G401.6 (cell line): ENCODE measurements at regions not wholly inside any gene's neighbourhood (a gene's known extent, or its start where the extent isn't known, plus 50 kb on each side); places are given as distances from the start of the nearest gene placed in this dataset.
"Not testable (repeated sequence)": the region's sequence is repeated elsewhere in the genome, so short reads cannot be mapped to it uniquely, and the experiment has no call there.

Experiments used
- FAIRE-seq: peaks from 2 replicates; lab custom pipeline; 2012; peaks lifted over from hg19 to GRCh38; lab: Jason Lieb, UNC

DNA sequence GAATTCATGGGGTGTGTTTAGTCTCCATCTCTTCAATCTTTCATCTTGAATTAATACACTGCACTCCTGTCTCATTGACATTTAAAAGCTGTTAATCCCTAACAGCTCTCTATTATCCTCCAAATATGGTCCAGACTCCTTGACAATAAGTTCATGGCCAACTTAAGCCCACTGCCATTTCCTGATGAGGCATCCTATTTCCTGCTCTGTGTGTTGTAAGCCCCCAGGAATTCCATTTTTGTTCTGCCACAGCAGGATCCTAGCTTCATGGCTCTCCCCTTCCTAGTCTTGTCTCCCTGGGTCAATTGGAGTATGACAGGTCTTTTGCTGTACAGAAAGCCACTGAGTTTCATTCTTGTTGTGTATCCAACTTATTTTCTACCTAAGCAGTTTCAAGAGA is 218.8 kb downstream of the OTUD1 start:
- no peak for FAIRE-seq

DNA sequence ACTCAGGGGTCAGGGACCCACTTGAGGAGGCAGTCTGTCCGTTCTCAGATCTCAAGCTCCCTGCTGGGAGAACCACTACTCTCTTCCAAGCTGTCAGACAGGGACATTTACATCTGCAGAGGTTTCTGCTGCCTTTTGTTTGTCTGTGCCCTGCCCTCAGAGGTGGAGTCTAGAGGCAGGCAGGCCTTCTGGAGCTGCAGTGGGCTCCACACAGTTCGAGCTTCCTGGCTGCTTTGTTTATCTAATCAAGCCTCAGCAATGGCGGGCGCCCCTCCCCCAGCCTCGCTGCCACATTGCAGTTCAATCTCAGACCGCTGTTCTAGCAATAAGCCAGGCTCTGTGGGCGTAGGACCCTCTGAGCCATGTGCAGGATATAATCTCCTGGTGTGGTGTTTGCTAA is 233.0 kb downstream of the OTUD1 start:
- not testable (repeated sequence) for FAIRE-seq

DNA sequence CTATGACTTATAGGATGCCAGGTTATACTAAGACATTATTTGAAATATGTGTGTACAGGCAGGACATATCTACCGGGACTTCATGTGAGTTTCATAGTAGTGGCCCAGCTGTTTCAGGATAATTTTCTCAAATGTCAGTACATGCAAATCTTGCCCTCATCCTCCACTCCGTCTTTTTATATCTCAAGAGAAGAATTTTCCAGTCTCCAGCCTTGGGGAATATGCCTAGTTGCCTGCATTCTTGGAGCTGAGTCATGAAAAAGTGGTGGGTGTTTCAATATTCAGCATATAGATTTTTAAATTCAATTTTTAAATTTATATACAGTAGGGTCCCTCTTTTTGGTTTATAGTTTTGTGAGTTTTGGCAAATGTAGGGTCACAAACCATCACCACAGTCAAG is 236.7 kb downstream of the OTUD1 start:
- no peak for FAIRE-seq

DNA sequence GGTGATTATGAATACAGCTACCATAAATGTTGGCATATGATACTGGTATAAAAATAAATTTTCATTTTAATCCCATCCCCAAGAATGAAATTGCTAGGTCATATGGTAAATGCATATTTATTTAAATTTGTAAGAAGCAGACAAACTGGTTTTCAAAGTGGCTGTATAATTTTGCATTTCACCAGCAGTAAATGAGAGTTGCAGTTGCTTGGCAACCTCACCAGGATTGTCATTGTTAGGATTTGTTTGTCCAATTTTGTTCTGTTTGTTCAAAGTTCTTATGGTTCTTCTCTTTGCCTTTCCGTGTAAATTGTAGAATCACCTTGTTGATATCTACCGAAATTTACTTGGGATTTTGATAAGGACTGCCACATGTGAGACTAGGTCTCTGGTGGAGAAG is 237.4 kb downstream of the OTUD1 start:
- no peak for FAIRE-seq

DNA sequence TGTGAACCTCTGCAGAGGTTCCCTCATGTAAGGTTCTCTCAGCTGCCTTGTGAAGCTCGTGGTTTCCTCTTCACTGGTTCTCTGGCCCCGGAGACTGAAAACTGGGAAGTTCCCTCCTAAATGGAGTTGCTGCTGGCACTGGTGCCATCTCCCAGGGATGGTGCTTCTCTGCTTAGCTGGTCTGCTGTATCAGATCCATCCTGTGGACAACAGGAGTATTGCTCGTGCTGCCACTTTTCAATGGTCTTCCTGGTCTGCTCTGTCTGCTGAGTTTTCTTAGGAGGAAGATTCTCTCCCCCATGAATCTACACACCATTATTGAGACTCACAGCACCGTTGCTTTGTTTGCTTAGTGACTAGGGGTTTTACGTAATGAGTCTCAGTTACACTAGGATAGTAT is 247.8 kb downstream of the OTUD1 start:
- FAIRE-seq: no peak

DNA sequence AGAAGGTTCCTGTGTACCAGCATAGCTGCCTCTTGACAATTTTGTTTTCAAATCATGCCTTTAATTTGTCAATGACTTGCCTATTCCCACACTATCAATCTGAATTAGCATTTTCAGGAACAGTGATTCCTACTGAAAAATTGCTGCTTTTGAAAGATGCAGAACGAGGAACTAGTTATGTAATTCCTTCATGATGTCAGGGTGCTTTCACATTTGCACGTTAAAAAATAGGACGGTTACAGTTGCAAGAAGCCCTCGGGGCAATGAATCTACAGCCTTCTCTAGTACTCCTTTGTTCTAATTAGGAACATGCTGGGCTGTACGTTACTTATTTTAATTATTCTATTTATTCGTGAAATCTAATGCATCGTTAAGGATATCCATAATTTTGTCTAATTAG is 253.9 kb downstream of the OTUD1 start:
- no peak for FAIRE-seq

DNA sequence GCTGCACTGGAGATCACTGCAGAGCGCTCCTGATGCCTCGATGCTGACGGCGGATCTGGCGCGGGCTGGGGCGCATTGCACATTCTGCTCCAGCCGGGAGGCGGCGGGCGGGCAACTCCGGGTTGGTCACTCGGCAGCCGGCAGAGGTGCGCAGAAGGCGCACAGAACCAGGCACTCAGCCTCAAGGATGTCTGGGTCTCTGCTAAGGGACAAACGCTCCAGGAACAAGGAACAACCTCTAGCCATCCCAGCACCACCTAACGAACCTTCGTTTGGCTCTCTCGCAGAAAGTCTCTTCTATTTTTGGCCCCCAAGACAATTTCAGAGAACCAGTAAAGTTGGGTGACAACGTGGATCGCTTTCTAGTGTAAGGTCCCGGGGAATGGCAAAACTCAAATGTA is 254.6 kb downstream of the OTUD1 start:
- no peak for FAIRE-seq

DNA sequence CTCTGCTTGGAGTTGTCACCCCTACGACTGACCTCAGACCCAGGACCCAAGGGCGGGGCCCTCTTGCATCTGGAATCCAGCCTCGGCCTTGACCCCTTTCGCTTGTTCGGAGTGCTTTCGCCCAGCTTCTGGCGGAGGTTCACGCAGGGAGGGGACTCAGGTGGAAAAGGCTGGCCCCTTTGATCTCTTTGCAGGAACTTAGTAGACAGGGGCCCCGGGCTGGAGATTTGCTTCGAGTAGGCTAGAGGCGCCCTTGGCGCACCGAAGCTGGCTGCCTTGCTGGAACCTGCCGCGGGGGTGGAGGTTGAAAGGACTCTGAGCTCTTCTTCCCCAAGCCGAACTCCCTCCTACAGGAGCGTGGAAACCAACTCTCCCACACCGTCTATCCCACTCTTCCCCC is 255.1 kb downstream of the OTUD1 start:
- no peak for FAIRE-seq

DNA sequence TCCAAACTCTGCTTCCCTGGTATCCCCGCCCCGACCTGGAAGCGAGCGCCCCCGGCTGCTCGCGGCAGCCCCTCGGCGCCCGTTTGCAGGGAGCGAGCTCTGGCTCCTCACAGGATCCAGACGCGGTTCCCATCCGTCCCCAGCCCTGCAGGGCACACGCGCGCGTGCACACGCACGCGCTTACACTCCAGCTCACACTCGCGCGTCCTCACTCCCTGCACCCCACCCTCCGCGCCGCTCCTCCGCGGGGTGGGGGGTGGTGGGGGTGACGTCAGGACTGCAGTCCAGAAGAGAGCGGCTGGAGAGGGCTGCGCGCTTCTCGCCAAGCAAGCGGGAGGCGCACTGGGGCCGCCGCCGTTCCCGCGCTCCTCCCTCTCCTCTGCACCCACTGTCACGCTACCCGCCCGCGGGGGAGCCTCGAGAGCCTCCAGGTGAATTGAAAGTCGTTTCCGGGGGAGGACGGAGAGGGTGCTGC is 255.6 kb downstream of the OTUD1 start:
- no peak for FAIRE-seq

DNA sequence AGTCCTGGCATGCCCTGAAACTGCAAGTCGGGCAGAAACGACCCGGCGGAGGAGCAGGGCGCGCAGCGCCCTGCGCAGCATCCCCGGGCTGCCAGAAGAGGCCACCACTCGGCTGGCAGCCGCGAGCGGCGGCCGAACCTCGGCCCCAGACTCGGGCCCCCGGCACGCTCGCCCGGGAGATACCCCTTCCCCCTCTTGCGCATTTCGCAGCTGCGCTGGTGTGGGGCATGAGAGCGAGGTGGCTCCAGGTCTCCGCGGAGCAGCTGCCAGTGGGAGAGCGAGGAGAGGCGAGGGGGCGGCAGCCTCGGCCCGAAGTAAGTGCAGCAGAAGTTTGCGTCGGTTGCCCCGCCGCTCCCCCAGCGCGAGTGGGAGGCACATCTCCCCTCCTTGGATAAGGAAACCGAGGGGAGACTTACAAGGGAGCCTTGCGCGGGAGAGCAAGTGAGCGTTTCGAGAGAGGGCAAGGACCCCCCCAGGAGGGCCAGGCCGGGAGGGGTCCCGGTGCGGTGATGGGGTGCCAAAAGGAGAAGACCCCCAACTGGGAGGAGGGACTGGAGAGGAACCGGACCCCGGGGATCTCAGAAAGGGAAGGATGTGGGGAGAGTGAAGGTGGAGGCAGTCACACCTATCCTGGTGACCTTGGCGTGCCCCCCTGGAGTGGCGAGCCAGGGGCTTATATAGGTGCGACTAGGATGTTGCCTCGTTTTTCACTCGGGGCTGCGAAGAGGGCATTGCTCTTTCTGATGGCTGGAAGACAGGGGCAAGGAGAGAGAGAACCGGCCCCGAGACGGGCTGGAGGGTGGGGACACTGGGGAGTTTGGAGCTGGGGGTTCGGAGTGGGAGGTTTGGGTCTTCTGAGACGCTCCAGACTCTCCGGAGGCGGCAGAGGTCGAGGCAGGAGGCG is 256.3 kb downstream of the OTUD1 start:
- FAIRE-seq: no peak

DNA sequence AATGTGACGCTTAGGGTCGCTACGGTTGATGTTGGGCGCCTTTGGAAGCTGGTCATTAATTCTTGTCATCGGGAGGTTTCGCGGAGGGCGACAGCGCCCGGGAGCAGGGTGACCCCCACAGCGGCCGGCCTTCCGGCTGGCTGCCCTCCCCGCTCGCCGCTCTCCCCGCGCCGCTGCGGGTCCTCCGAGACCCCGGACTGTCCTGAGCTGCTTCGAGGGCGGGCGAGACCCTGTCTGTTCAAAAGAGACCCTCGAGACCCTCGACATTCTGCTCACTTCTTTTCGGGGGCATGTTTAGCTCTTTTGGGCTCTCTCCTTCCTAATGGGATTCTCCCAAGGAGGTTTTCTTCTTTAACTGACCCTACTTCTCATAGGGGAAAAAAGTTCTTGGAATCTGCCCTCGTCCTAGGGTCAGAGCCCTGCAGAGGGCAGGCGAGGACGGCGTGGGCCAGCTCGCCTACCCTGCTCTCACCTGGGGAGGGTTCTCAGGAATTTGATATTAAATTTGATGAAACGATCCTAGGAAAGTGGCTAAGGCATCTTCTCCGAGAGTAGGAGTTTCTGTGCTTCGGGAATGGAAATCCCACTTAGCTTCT is 257.0 kb downstream of the OTUD1 start:
- no peak for FAIRE-seq

DNA sequence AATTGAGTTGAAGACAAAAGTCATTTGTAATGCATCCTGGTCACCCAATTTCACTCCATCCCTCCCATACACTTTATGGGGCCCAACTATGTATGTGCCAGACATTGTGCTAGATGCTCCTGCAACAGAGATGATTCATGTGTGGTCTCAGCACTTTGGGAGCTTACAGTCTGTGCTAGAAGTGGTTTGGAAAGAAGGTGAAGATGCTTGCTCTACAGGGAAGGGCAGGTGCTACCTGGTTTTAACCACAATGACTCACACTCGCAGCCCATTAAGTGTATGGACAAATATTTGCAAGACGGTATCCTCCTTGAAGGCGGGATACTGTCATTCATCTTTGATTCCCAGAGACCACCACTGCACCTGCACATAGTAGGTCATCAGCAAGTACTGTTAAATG is 257.6 kb downstream of the OTUD1 start:
- no peak for FAIRE-seq

DNA sequence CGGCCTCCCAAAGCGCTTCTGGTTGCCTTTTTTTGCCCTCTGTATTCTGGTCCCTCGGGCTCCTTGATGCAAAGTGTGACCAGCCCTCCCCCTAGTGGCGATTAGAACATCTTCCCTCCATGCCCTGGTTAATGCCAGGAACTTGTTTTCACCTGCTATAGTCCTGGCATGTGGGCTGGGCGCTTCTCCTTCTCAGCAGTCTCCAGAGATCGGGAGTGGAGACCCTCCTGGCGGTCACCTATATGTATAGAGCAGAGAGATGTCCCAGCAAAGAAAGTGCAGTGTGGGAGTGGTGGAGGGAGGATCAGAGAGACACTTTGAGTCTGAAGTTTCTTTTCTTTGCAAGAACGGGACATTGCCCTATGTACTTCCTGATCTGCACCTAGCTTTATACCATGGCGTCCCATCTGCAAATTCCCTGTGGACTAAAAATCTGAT is 264.1 kb downstream of the OTUD1 start:
- no peak for FAIRE-seq

DNA sequence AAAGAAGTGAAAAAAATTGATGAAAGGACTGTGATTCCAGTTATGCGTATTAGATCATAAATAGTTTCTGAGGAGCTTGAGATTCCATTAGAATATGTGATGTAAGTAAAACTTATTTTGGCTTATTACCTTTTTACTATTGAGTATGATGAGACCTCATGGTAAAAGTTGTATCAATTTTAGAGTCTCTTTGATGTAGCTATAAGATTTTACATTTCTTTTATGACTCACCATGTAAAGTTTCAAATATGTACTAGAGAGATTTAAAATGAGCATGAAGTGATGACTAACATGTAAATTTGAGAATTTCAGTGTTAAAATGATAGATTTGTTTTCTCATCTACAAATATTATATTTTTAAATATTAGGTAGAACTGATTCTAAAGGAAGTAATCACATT is 276.5 kb downstream of the OTUD1 start:
- FAIRE-seq: no peak

DNA sequence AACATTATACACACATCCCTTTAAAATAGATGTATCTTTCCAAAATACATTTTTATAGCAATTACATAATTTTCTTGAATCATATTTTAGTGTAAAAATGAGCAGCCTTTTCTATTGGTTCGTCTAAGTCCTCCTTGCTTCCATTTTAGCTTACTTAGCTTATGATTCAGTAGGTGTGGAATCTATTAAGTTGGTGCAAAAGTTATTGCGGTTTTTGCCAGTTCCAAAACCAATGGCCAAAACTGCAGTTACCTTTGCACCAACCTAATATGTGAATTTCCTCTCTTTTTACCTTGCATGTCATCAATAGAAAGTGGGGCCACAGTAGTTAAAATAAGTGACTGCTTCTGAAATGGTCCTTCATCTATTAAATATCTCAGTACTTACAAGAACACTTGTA is 279.0 kb downstream of the OTUD1 start:
- no peak for FAIRE-seq

DNA sequence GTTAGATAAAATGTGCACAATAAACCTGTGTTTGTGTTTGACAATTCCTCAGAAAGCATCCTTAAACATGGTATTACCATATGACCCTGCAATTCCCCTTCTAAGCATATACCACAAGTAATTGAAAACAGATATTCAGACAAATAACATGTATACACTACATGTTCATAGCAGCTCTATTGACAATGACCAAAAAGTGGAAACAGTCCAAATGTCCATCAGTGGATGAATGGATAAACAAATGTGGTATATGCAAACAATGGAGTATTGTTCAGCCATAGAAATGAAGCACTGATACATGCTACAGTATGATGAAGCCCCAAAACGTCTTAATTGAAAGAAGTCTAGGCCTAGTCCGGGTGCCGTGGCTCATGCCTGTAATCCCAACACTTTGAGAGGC is 280.1 kb downstream of the OTUD1 start:
- no peak for FAIRE-seq

DNA sequence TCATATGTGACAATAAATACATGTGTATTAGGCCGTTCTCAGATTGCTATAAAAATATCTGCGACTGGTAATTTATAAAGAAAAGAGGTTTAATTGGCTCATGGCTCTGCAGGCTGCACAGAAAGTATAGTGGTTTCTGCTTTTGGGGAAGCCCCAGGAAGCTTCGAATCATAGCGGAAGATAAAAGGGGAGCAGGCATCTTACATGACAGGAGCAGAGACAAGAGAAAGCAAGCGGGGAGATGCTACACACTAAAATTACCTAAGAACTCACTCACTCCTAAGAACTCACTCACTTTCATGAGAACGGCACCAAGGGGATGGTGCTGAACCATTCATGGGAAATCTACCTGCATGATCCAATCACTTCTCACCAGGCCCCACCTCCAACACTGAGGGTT is 284.9 kb downstream of the OTUD1 start:
- FAIRE-seq: no peak

DNA sequence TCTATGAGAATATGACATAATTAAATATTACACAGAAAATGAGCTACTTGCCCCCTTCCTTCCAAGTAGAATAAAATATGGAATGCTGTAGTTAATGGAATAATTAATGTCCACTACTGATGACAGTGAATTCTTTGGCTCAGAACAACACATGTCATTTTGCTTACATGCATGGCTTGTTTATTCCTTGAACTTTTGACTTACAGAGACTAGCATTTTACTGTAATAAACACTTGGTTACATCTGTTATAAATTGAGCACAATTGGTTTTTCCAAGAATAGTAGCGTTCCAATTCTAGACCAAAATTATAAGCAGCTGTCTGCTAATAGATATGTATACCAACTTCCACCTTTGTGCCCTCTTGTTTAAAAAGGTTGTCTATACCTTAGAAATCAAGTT is 286.7 kb downstream of the OTUD1 start:
- FAIRE-seq: no peak

DNA sequence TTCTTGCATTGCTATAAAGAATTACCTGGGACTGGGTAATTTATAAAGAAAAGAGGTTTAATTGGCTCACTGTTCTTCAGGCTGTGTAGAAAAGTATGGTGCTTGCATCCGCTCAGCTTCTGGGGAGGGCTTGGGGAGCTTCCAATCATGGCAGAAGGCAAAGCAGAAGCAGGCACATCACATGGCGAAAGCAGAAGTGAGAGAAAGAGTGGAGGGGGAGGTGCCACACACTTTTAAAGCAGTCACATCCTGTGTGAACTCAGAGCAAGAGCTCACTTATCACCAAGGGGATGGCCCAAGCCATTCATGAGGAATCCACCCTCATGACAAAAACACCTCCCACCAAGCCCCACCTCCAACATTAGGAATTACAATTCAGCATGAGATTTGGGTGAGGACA is 303.5 kb downstream of the OTUD1 start:
- FAIRE-seq: no peak

DNA sequence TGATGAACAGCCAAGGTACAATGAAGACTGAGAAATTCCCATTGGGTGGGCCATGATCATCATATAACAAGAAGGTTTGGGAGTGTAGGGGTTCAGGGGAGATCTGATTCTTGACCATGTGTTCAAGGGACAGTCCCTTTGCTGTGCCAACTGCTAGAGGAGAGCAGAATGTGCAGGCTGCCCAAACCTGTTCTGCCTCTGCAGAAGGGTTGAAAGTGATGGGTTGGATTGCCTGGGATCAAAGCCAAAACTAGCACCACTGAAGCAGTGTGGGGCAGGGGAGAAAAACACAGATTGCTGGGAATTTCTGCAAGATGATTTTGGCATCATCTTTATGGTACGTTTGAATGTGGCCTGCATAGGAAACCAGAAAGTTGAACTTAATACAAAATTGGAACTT is 303.9 kb downstream of the OTUD1 start:
- FAIRE-seq: no peak

DNA sequence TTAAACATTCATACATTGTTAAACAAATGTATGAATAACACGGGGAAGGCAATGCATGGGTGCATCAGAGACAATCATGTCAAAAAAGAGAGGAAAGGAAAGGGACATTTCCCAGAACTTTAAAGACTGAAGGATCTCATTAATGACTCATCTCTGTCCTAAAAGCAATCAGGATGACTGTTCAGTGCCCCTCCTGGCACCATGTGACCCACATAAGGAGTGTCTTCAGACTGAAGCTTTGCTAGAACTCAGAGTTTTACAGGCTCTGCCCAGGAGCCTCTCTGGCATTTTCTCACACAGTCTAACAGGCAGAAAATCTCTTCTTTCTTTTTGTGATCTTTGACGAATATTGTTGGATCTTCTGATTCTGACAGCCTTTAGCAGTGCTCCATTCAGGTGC is 315.3 kb downstream of the OTUD1 start:
- no peak for FAIRE-seq

DNA sequence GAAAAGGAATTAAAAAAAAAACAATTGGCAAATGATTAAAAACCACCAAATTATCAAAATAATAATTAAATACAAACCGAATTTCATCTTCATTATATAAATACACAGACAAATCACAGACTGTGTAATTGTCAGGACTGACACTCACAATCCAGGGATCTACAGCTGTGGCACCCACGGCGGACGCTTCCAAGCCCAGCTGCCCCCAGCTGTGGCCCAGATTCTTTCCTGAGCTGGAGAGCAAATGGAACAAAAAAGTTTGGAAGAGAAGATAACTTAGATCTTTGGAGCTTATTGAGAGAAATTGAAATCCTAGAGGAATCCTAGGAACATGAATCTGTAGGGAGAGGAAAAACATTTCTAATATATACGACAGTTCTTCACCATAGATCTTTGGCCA is 316.1 kb downstream of the OTUD1 start:
- FAIRE-seq: no peak

DNA sequence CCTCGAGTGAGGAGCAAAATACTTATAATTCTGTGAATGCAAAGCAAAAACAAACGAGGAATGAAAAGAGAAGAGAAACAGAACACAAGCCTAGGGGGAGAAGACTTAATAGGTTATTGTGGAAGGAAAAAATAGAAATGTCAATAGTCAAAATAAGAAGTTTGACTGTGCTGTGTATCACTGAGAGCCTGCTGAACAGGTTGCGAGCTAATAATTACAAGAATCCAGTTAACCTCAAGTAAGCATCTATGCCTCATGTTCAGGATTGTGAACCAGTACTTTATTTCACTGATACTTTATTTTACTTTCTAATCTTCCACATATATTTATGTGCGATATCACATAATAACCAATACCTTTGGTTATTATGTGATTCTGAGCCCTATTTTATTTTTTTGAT is 316.7 kb downstream of the OTUD1 start:
- FAIRE-seq: no peak

DNA sequence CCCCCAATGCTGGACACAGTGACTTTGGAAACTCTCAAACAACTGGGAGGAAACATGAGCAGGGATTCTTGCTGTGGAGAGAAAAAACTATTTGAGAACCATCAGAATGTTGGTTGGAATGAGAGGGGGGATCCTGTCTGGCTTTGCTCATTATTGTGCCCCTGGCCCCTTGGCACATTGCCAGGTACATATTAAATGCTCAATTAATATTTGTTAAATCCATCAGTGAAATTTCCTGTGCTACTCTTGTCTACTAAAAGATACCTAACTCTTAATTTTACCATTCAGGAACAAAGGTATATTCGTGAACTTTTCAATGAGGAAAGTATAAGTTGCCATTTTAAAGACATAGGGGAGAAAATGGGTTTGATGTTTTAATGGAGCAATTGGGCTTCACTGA is 329.4 kb downstream of the OTUD1 start:
- no peak for FAIRE-seq
